Stimulated activated CD8-positive, alpha-beta memory T cell treated with anti-CD3 and anti-CD28 coated beads, Interleukin-7, amount 100 ng/mL, for 1 hour (primary cell): ENCODE measurements at regions not wholly inside any gene's neighbourhood (a gene's known extent, or its start where the extent isn't known, plus 50 kb on each side); places are given as distances from the start of the nearest gene placed in this dataset.
"Not testable (repeated sequence)": the region's sequence is repeated elsewhere in the genome, so short reads cannot be mapped to it uniquely, and the experiment has no call there.

Experiments
- DNase-seq, 2 donors: peaks; one replicate each; pipeline ENCODE4 v3.0.0-alpha.2; 2020; ENCODE audit warnings: low read depth in 2 of 2

DNA sequence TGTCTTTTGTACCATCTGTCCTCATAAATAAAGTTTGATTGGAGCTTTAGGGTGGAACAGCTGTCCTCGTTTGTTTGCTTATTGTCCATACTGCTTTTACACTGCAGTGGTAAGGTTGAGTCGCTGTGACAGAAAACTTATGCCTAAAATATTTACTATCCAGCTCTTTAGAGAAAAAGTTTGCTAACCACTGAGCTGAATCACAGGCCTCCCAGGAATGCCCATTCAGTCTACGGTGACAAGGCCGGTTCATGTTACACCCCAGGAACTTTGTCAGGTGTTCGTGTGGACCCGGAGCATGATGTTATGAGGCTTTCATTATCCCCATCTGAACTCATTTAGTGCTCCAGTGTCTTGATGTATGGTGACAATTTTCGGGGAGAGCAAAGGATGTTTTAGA is 401.1 kb downstream of the SAMD5 start:
- no peak for DNase-seq

GRCh38 chr6:147910281-147910680 is 401.8 kb downstream of the SAMD5 start:
- no peak for DNase-seq

GRCh38 chr6:147911057-147911456 is 402.6 kb downstream of the SAMD5 start:
- no peak for DNase-seq

- DNase-seq = no peak
Observed at GRCh38 chr6:147911686-147912085, 403.2 kb downstream of the SAMD5 start.

- no peak for DNase-seq
Observed at GRCh38 chr6:147922799-147923198, 414.3 kb downstream of the SAMD5 start.

GRCh38 chr6:147924598-147924997 is 416.1 kb downstream of the SAMD5 start:
- no peak for DNase-seq

DNA sequence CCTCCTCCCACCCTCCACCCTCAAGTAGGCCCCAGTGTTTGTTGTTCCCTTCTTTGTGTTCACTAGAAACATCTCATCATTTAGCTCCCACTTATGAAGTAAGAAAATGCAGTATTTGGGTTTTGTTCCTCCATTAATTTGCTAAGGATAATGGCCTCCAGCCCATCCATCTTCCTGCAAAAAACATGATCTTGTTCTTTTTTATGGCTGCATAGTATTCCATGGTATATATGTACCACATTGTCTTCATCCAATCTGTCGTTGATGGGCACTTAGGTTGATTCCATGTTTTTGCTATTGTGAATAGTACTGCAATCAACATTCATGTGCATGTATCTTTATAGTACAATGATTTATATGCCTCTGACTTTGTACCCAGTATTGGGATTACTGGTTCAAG is 416.8 kb upstream of the SASH1 start:
- no peak for DNase-seq

- no peak for DNase-seq
Observed at GRCh38 chr6:147930745-147931144, 411.9 kb upstream of the SASH1 start.

GRCh38 chr6:147933224-147933623 is 409.4 kb upstream of the SASH1 start:
- DNase-seq = no peak

DNA sequence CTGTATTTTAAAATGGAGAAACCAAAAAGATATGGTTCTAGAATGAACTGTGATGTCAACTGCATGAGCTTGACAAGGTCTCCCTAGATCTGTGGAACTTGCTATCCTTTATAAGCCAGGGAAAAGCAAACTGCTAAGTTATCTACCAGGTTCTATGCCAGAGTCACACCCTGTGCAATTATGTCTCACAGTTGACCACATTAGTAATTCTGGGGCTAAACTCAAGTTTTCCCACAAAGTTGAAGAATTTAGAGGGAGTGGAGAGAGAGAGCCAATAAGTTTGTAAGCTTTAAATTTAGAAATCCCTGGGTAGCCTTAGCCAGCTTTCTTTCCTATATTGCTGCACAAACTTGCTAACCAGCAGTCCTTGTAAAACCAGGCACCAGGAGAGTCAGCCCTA is 407.0 kb upstream of the SASH1 start:
- DNase-seq = no peak

- no peak for DNase-seq
Observed at GRCh38 chr6:147936703-147937470, 405.8 kb upstream of the SASH1 start.

DNA sequence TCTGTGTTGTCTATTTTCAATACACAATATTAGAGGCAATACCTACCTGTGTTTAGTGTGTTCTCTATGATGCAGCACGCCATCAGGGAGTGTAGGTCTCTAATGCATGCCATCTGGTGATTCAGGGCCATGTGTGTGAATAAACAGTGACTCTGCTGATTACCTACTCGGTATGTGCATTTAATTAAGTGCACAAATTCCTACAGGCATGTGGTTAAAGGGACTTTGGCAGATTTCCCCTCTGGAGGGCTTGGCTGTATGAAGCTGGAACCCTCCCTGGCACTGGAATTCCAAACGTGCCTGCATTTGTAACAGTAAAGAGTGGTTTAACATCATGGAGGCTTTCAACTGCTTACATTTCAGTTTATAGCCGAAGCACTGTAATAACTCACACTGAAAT is 401.5 kb upstream of the SASH1 start:
- no peak for DNase-seq

GRCh38 chr6:147942363-147942762 is 400.3 kb upstream of the SASH1 start:
- no peak for DNase-seq

GRCh38 chr6:147944122-147944521 is 398.5 kb upstream of the SASH1 start:
- DNase-seq = no peak

DNA sequence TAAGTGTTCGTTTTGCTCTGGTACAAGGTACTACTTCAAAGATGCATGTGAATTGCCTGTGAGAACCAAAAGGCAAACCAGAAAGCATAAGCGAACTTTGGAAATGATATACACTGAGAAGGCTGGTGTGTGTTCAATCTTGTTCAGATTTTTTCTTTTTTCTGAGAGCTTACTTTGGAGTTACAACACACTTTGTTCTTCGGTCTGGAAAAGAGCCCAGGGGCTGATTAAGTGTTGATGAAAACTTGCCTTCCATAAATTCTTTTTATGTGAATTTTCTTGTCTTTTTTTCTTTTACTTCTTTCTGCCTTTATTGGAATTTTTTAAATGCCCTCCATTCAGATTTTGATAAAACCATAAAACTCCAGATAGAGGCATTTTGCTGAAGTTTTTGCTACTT is 395.1 kb upstream of the SASH1 start:
- DNase-seq = no peak

DNA sequence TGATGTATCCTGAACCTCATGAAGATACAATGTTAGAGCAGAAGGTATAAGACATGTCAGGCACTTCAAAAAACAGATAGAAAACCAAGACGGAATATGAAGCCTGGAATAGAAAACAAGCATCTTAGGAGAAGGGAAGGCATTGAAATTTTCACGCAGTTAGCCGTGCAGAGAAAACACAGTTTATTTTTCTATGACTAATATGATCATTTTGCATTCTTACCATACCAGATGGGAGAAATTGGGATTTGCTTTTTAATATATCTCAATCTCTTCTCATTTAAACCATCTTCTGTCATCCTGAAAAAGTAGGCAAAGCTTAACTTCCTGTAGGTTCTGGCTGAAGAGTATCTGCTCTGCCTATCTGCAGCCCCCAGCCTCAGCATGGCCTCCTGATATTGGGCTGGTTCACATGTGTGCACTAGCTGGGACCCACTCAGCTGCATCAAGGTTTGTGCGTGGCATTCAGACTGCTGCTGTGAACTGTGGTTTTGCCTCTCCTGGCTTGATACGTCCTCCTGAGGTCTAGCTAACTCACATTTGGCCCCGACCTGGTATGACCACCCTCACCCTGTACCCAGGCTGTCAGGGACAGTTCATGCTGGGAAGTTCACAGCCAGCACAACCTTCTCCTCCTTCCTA is 392.5 kb upstream of the SASH1 start:
- DNase-seq = no peak

DNA sequence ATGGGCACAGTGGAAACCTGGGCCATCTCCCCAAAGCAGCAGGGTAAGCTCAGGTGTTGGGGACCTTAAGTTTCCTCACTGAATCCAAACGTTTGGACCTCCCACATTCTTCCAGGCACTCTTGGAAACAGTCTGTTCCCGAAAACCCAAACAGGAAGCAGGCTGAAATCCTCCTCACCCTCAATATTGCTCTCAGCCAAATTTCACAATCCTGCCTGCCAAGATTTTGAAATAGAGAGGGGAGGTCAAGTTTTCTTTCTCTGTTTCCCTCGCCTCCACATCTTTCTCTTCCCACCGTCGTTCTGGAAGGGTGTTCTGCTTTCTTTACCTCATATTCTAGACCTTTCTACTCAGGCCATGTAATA is 392.0 kb upstream of the SASH1 start:
- DNase-seq = no peak

GRCh38 chr6:147951726-147952125 is 390.9 kb upstream of the SASH1 start:
- no peak for DNase-seq

GRCh38 chr6:147954938-147955337 is 387.7 kb upstream of the SASH1 start:
- no peak for DNase-seq

GRCh38 chr6:147958683-147959082 is 384.0 kb upstream of the SASH1 start:
- DNase-seq = no peak

GRCh38 chr6:147961481-147962141 is 381.0 kb upstream of the SASH1 start:
- no peak for DNase-seq

DNA sequence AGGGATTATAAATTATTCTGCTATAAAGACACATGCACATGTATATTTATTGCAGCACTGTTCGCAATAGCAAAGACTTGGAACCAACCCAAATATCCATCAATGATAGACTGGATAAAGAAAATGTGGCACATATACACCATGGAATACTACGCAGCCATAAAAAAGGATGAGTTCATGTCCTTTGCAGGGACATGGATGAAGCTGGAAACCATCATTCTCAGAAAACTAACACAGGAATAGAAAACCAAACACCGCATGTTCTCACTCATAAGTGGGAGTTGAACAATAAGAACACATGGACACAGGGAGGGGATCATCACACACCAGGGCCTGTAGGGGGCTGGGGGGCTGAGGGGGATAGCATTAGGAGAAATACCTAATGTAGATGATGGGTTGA is 377.2 kb upstream of the SASH1 start:
- DNase-seq = not testable (repeated sequence)

- no peak for DNase-seq
Observed at GRCh38 chr6:147970970-147971369, 371.7 kb upstream of the SASH1 start.
